Fibroblast of the aortic adventitia (primary cell): ENCODE measurements at regions not wholly inside any gene's neighbourhood (a gene's known extent, or its start where the extent isn't known, plus 50 kb on each side); places are given as distances from the start of the nearest gene placed in this dataset.

Source experiments
- DNase-seq: peaks from one replicate; pipeline ENCODE4 v3.0.0-alpha.2; 2010; ENCODE audit warnings: low read depth
- H3K4me3 ChIP-seq: 2 replicates; pipeline ENCODE4 v1.5.1; 2011; ENCODE audit warnings: low read depth, mild to moderate bottlenecking, control low read depth, low read length, moderate library complexity
- TF ChIP-seq, protein P1 (sequence below): IDR thresholded peaks from 2 replicates; pipeline ENCODE4 v1.5.1; 2011; ENCODE audit warnings: mild to moderate bottlenecking, low read length, control low read depth, inconsistent platforms; ENCODE audit not compliant: insufficient read depth

DNA sequence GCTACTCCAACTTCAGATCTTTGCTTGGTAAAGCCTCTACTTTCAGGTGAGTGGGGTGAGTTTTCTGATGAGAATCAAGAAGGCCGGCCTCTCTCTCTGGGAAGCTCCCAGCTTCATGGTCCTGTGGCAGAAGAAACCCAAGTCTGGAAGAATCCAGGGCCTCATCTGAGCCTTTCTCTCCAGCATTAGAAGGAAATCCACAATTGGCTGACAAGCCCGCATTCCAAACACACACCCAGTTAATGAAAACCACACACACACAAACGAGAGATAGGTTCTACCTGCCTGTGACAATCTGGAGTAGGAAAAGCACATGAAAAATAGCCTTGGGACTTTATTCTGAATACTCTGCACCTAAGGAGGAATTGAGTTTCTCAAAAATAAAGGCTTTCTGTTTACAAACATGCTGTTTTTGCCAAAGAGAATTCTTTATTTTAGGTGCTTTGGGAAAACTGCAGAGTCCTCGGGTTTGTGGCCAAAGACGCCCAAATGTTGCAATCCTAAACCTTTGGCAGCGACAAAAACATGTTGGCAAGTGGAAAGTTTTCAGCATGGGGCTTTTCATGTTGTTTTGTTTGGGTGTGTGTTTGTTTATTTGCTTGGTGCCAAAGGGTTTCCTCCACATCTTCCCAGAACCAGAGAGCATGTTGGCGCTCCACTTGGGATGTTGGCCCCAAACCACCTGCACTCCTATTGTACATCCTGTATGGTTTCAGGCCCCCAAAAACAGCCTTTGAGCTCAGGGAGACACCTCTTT is 216.2 kb downstream of the SETD4 start:
- TF ChIP-seq, protein P1, sequence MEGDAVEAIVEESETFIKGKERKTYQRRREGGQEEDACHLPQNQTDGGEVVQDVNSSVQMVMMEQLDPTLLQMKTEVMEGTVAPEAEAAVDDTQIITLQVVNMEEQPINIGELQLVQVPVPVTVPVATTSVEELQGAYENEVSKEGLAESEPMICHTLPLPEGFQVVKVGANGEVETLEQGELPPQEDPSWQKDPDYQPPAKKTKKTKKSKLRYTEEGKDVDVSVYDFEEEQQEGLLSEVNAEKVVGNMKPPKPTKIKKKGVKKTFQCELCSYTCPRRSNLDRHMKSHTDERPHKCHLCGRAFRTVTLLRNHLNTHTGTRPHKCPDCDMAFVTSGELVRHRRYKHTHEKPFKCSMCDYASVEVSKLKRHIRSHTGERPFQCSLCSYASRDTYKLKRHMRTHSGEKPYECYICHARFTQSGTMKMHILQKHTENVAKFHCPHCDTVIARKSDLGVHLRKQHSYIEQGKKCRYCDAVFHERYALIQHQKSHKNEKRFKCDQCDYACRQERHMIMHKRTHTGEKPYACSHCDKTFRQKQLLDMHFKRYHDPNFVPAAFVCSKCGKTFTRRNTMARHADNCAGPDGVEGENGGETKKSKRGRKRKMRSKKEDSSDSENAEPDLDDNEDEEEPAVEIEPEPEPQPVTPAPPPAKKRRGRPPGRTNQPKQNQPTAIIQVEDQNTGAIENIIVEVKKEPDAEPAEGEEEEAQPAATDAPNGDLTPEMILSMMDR, result no peak
- peak; percentile 57 for DNase-seq
- no peak overlapping the region for H3K4me3 ChIP-seq

DNA sequence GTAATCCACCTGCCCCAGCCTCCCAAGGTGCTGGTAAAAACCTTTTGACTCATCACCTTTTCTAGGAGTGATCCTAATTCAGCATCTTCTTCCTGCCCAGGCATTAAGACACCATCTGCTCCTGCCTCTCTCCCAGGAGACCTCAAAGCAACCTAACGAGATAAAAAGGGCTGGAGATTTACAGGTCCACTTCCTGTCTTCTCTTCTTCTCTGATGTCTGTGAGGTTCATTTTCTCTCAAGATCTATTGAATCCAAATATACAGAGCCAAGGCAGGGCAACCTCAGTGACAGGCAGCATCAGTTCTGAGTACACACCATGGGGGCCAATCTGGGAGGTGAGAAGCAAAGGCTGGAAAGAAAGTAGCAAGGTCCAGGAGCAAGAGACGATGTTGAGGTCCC is 219.4 kb downstream of the SETD4 start:
- DNase-seq, result no peak
- no peak overlapping the region for H3K4me3 ChIP-seq
- TF ChIP-seq, protein P1, result no peak

DNA sequence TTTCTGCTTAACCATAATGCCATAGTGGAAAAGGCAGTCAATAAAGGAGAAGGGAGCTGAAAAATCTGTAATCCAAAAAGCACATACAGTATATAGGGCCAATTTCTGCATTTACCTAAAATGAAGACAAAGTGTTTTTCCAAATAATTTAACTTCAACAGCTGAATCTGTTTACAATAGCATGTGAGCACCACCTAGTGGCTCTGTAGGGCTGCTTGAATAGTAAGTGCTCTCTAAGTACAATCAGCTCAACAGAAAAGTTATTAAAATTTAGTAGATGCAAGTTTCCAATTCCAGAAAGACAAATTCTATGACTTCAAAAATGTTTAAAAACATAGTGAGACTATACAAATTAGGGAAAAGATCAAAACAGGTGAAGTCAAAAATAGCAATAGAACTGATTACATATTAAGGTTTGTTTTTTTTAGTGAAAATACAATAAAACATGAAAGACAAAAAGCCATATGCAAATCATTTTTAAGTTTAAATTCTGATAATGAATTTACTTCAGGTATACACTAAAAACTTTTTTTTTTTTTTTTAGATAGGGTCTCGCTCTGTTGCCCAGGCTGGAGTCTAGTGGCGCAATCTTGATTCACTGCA is 220.0 kb downstream of the SETD4 start:
- no peak overlapping the region for H3K4me3 ChIP-seq
- TF ChIP-seq, protein P1, result peak; percentile 88
- peak; percentile 96 for DNase-seq

DNA sequence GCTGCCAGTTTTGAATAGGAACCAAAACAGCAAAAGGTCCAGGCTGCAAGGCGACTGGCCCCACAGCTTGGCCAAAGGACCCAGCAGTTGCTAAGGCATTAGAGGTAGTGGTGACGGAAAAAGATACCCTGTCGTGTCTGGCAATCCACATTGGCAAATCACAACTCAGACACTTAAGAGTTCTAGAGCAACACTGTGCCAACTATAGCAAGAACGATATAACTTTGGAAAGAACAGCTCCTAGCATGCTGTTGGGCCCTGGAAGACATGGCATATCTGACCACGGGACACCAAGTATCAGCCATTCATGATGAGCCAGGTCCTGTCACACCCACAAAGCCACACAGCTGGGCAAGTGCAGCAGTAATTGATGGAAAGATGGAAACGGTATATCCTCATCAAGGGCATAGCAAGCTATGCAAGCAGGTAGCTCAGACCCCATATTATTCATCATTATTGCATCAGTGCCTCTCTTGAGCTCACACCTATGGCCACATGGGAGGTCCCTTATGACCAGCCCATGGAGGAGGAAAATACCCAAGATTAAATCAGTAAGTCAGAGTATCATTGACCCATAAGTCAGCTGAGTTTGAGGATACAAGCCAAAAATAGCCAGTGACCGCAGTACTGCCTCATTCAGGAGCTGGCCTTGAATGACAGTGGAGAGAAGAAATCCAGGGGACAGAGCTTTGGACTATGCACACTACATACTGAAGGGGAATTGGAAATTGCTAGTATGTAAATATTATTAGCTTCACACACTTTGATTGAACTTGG is 221.2 kb downstream of the SETD4 start:
- DNase-seq, result no peak
- TF ChIP-seq, protein P1, result no peak
- no peak overlapping the region for H3K4me3 ChIP-seq

DNA sequence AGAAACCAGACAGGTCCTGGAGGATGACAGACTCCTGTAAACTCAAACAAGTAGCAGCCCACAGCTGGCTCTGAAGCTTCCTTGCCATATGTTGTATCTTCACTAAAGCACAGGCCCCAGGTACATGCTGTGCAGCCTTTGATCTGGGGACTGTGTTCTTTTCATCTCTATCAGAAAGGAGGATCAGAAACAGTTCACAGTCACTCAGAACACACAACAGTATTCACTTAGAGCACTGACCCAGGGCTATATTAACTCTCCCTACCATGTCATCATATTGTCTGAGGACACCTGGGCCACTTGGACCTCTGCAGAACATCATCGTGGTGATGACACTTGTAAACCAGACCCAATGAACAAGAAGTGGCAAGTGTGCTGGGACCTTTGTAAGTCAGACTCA is 222.0 kb downstream of the SETD4 start:
- H3K4me3 ChIP-seq, result no peak overlapping the region
- DNase-seq, result no peak
- TF ChIP-seq, protein P1, result no peak

DNA sequence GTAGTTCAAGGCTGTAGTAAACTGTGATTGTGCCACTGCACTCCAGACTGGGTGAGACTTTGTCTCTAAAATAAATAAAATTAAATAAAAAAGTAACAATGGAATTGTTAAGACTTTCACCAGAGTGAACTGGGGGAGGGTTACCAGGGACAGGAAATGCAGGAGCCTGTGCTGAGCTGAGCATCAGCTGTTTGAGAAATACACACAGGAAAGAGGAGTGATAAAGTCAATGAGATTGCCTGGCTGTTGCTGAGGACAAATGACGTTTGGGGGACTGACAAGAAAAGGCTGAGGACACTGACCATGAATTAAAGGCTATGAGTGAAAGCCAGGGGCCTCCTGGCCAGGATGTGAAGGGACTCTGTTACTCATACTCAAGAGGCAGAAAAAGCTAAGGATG is 226.3 kb downstream of the SETD4 start:
- DNase-seq, result no peak
- TF ChIP-seq, protein P1, result no peak
- H3K4me3 ChIP-seq, result no peak overlapping the region
